Upper lobe of left lung (tissue), 6 donors: ENCODE measurements at regions not wholly inside any gene's neighbourhood (a gene's known extent, or its start where the extent isn't known, plus 50 kb on each side); places are given as distances from the start of the nearest gene placed in this dataset.
"Not testable (repeated sequence)": the region's sequence is repeated elsewhere in the genome, so short reads cannot be mapped to it uniquely, and the experiment has no call there.

Experiments used
- ATAC-seq, 2 donors: fragments of 200-7000 bp; cut with Tn5 transposase; one replicate each; pipeline ENCODE4 v1.9.1; 2022; ENCODE audit warnings: mild to moderate bottlenecking in 2 of 2, moderate library complexity in 2 of 2; ENCODE audit not compliant: low FRiP score in 2 of 2
- DNase-seq, 2 donors: peaks; one replicate each; pipeline ENCODE4 v3.0.0-alpha.2; 2019 to 2020
- H3K27ac ChIP-seq, 4 donors: fragments of 200-600 bp; sonication (generic); one replicate each; pipeline ENCODE4 v1.5.1; 2016 to 2019
- H3K27me3 ChIP-seq, 4 donors: fragments of 200-600 bp; sonication (generic); one replicate each; pipeline ENCODE4 v1.5.1; 2017 to 2019
- H3K36me3 ChIP-seq, 4 donors: fragments of 200-600 bp; sonication (generic); one replicate each; pipeline ENCODE4 v1.5.1; 2016 to 2019
- H3K4me1 ChIP-seq, 4 donors: fragments of 200-600 bp; sonication (generic); one replicate each; pipeline ENCODE4 v1.5.1; 2018 to 2019
- H3K4me3 ChIP-seq, 4 donors: fragments of 200-600 bp; sonication (generic); one replicate each; pipeline ENCODE4 v1.5.1; 2017 to 2019; ENCODE audit warnings: mild to moderate bottlenecking in 2 of 4, moderate library complexity in 1 of 4
- H3K9me3 ChIP-seq, 4 donors: fragments of 200-600 bp; sonication (generic); one replicate each; pipeline ENCODE4 v1.5.1; 2018 to 2019
- EP300 ChIP-seq, 4 donors: sonication (generic); formaldehyde crosslinking; IDR thresholded peaks; one replicate each; pipeline ENCODE4 v1.5.1; 2017; ENCODE audit warnings: antibody characterized with exemption in 4 of 4, control low read depth in 2 of 4
- POLR2A ChIP-seq, 4 donors: fragments of 450-650 bp; IDR thresholded peaks; one replicate each; pipeline ENCODE4 v1.5.1; 2016 to 2017; ENCODE audit warnings: antibody characterized with exemption in 4 of 4, mild to moderate bottlenecking in 2 of 4
- POLR2AphosphoS5 ChIP-seq, 2 donors: sonication (generic); formaldehyde crosslinking; IDR thresholded peaks; one replicate each; pipeline ENCODE4 v1.5.1; 2017; ENCODE audit warnings: antibody characterized with exemption in 2 of 2
- WGBS, 2 donors: methylation state at CpG; one replicate each; pipeline ENCODE4 v1.1.5; 2017 to 2018; 5-methylcytosine and 5-hydroxymethylcytosine counted together
- TF ChIP-seq, protein P1 (sequence below), 6 experiments: fragments of 450-650 bp in 4 of 6; fragments of 200-600 bp in 2 of 6; sonication (generic) in 2 of 6; IDR thresholded peaks; one replicate each; pipeline ENCODE4 v1.5.1; 2016 to 2019; ENCODE audit warnings: antibody characterized with exemption in 6 of 6
- donor health status: DM: no; HTN: no; CAD: no; lungs with moderate emphysema.
- donor health status: DM: no; HTN: yes; CAD: no; lungs with severe emphysema.

DNA sequence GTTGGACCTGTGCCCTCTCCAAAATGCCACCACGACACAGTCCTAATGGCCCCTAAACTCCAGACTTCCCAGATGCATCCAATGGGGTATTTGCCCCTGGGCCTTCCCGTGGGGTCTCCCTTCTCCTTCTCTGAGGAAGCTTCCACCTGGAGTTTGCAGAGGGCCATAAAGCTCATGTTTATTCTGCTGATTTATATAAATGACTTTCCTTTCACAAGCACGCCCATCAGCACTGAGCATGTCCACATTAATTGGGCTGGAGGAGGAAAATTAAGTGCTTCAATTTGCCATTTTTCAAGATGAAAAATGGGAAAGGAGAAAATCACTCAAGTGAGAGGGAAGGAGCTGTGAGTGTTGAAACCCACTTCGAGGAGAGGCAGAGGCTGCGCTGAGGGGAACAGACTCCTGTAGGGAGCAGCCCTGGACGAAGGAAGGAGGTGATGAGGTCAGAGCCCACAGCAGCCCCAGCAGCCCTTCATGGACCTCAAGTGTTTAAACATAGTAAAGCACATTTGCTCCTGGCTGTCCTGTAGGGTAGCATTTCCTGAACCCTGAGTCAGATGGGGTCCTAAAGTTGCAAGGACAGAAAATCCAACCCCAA lies 434.9 kb upstream of the SULF2 start:
- Histone ChIP-seq H3K36me3 (no peaks in the 10 kb centered on the region), H3K27me3 (no peaks in the 10 kb centered on the region), H3K4me1 (no peaks in the 10 kb centered on the region), H3K27ac (no peak overlapping the region), H3K4me3 (no peak overlapping the region), H3K9me3 (no peaks in the 10 kb centered on the region)
- TF ChIP-seq EP300 (IDR thresholded peaks at IDR 0.05) = no peak
- TF ChIP-seq POLR2AphosphoS5 (IDR thresholded peaks at IDR 0.05) = no peak
- TF ChIP-seq, protein P1, sequence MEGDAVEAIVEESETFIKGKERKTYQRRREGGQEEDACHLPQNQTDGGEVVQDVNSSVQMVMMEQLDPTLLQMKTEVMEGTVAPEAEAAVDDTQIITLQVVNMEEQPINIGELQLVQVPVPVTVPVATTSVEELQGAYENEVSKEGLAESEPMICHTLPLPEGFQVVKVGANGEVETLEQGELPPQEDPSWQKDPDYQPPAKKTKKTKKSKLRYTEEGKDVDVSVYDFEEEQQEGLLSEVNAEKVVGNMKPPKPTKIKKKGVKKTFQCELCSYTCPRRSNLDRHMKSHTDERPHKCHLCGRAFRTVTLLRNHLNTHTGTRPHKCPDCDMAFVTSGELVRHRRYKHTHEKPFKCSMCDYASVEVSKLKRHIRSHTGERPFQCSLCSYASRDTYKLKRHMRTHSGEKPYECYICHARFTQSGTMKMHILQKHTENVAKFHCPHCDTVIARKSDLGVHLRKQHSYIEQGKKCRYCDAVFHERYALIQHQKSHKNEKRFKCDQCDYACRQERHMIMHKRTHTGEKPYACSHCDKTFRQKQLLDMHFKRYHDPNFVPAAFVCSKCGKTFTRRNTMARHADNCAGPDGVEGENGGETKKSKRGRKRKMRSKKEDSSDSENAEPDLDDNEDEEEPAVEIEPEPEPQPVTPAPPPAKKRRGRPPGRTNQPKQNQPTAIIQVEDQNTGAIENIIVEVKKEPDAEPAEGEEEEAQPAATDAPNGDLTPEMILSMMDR (IDR thresholded peaks at IDR 0.05) = no peak
- no peak for TF ChIP-seq POLR2A (IDR thresholded peaks at IDR 0.05)
- DNase-seq = no peak
- 61 to 62% methylated on average over 6 of the region's 6 CpGs for WGBS, 2 donors
- no peak for ATAC-seq

DNA sequence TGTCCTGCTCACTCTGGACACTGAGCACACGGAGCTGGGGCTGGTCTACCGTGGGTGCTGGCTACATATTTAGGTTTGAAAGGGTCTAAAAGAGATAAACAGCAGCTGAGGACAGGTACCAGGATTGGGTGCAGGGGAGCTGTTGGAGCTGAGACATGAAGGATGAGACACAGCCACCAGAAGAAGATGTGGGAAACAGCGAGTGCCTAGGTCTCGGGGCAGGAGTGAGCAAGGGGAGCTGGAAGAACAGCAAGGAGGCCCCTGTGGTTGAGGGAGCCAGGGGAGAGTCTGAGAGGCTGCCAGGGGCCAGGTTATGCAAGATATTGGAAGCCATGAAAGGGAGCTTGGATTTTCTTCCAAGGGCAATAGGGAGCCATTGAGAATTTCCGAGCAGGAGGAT lies 434.0 kb upstream of the SULF2 start:
- TF ChIP-seq POLR2AphosphoS5 (IDR thresholded peaks at IDR 0.05) (no peak), EP300 (IDR thresholded peaks at IDR 0.05) (no peak), POLR2A (IDR thresholded peaks at IDR 0.05) (no peak)
- TF ChIP-seq, protein P1 (IDR thresholded peaks at IDR 0.05) = no peak
- 78 to 96% methylated on average over 5 of the region's 5 CpGs for WGBS, 2 donors
- Histone ChIP-seq H3K4me3 (no peak overlapping the region), H3K4me1 (no peaks in the 10 kb centered on the region), H3K27me3 (no peaks in the 10 kb centered on the region), H3K9me3 (no peaks in the 10 kb centered on the region), H3K36me3 (no peaks in the 10 kb centered on the region), H3K27ac (no peak overlapping the region)
- DNase-seq (no peak), ATAC-seq (no peak)

DNA sequence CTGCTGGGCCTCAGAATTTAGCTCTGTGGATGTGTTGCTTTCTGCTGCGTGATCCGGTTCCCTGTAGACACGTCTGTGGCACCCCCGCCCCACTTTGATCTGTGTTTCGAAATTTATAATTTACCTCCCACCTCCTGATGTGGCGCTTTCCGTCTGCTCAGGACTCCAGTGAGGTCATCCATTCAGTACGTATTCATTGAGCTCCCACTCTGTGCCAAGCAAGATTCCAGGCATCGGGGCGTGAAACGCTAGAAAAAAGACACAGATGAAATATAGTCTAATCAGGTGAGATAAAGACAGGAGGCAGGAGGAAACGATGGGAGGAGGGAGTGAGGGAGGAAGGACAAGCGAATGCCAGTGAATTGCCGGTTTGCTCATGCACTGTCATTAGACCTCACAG lies 431.9 kb upstream of the SULF2 start:
- Histone ChIP-seq H3K27me3 (no peaks in the 10 kb centered on the region), H3K4me1 (no peaks in the 10 kb centered on the region), H3K27ac (no peak overlapping the region), H3K36me3 (no peaks in the 10 kb centered on the region), H3K9me3 (no peaks in the 10 kb centered on the region), H3K4me3 (no peak overlapping the region)
- TF ChIP-seq, protein P1 (IDR thresholded peaks at IDR 0.05) = no peak
- TF ChIP-seq POLR2AphosphoS5 (IDR thresholded peaks at IDR 0.05) (no peak), POLR2A (IDR thresholded peaks at IDR 0.05) (no peak), EP300 (IDR thresholded peaks at IDR 0.05) (no peak)
- WGBS, 2 donors = 71 to 84% methylated on average over 14 of the region's 14 CpGs
- no peak for ATAC-seq
- no peak for DNase-seq

DNA sequence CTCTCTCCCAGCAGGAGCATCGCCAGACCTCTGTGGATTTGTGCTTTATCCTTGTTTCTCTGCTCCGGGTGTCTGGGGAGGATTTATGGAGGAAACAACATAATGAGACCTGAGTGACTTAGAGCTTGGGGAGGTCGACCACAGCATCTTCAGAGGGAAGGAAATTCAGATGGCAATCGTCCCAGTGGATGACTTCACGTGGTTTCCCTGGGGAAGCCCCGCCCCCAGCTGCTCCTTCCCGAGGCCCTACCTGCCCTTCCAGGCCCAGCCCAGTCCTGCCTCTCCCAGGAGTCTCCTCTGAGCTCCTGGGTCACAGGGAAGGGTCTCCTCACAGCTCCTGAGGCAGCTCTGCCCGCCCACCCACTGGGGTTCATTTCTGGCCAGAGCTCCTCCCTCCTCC lies 430.3 kb upstream of the SULF2 start:
- Histone ChIP-seq H3K36me3 (no peaks in the 10 kb centered on the region), H3K4me1 (no peaks in the 10 kb centered on the region), H3K9me3 (no peaks in the 10 kb centered on the region), H3K27me3 (no peaks in the 10 kb centered on the region), H3K4me3 (no peak overlapping the region), H3K27ac (no peak overlapping the region)
- no peak for TF ChIP-seq POLR2A (IDR thresholded peaks at IDR 0.05)
- TF ChIP-seq EP300 (IDR thresholded peaks at IDR 0.05) = no peak
- 9 to 26% methylated on average over 5 to 8 of the region's 8 CpGs for WGBS, 2 donors
- no peak for ATAC-seq
- no peak for DNase-seq

DNA sequence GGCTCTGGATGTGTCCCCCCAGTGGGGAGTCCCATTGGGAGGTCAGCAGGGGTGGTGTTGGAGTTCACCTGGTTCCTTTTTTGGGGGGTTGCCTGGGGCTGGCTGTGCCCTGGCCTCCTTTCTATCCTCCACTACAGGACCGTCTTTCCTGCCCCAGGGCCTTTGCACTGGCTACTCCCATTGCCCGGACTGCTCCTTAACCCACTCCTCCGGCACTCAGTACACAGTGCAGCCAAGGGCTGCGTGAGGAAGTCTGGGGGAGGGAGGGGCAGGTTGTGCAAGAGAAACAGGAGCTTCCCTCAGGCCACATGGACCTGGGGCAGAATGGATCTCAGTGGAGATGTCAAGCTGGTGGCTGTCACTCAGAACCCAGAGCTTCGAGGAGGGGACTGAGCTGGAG lies 429.3 kb upstream of the SULF2 start:
- ATAC-seq = no peak
- Histone ChIP-seq H3K4me3 (no peak overlapping the region), H3K4me1 (no peaks in the 10 kb centered on the region), H3K27ac (no peak overlapping the region), H3K36me3 (no peaks in the 10 kb centered on the region), H3K9me3 (no peaks in the 10 kb centered on the region), H3K27me3 (no peaks in the 10 kb centered on the region)
- WGBS, 2 donors = 53 to 78% methylated on average over 4 to 5 of the region's 5 CpGs
- no peak for DNase-seq
- TF ChIP-seq EP300 (IDR thresholded peaks at IDR 0.05) = no peak
- TF ChIP-seq, protein P1 (IDR thresholded peaks at IDR 0.05) = no peak
- no peak for TF ChIP-seq POLR2A (IDR thresholded peaks at IDR 0.05)
- no peak for TF ChIP-seq POLR2AphosphoS5 (IDR thresholded peaks at IDR 0.05)

DNA sequence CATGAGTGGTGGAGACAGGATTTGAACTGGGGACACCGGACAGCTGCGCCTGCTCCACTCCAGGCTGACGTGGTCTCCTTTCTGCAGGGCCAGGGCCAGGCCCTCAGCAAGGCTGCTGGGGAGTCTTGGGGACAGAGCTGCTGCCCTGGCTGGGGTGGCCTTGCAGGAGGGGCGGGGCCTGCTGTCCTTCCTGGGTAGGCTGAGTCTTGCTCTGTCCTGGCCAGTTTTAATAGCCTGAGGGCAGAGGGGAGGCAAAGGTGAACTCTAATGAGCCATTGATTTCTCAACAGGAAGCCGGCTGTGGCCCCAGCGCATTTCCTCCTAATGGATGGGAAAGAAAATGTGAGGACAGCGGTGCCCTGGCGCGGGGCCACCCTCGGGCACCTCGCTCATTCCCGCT lies 428.4 kb upstream of the SULF2 start:
- peak in 1 of 2 donors; percentile 5 for ATAC-seq
- H3K27me3 ChIP-seq, H3K36me3 ChIP-seq, H3K27ac ChIP-seq, H3K4me3 ChIP-seq, H3K4me1 ChIP-seq, DNase-seq, H3K9me3 ChIP-seq: not testable (repeated sequence)
- 76% methylated on average over 12 of the region's 12 CpGs; no CpG with 5 or more reads in 1 of the 2 donors for WGBS, 2 donors
